Endothelial cell of umbilical vein (primary cell): ENCODE measurements at regions not wholly inside any gene's neighbourhood (a gene's known extent, or its start where the extent isn't known, plus 50 kb on each side); places are given as distances from the start of the nearest gene placed in this dataset.
A peak's percentile ranks its signal among the peaks of the same experiment; 100 is the strongest.
"Not testable (repeated sequence)": the region's sequence is repeated elsewhere in the genome, so short reads cannot be mapped to it uniquely, and the experiment has no call there.

ENCODE experiments used
- BruUV-seq: library from RNA; stranded (reverse); fragments of 400-500 nt; replicated peaks from 2 replicates; lab custom pipeline; 2021; lab: Mats Ljungman, UMichigan
- CTCF ChIA-PET: fragments of 300-600, 350-600 bp; sonication (Branson Sonifier 250); formaldehyde crosslinking; loops from one replicate; lab custom pipeline; 2021; ENCODE audit warnings: antibody characterized with exemption, inconsistent platforms; lab: Charles Lee
- POLR2A ChIA-PET: fragments of 300-600, 350-600 bp; sonication (Branson Sonifier 250); formaldehyde crosslinking; loops from one replicate; lab custom pipeline; 2021; ENCODE audit warnings: antibody characterized with exemption, inconsistent platforms; lab: Charles Lee
- DNase-seq: peaks from one replicate; pipeline ENCODE4 v3.0.0-alpha.2; 2011; ENCODE audit warnings: low read depth, low spot score
- FAIRE-seq: peaks from 2 replicates; lab custom pipeline; 2011; peaks lifted over from hg19 to GRCh38; lab: Jason Lieb, UNC
- H2AFZ ChIP-seq: 2 replicates; pipeline ENCODE4 v1.6.0; 2012; ENCODE audit warnings: low read depth, low read length, control low read depth, inconsistent platforms
- H3K27ac ChIP-seq: 2 replicates; pipeline ENCODE4 v1.5.1; 2011; ENCODE audit warnings: low read depth, mild to moderate bottlenecking, control low read depth, low read length, moderate library complexity; ENCODE audit not compliant: insufficient read depth
- H3K27me3 ChIP-seq, 2 experiments: 2 replicates each; pipeline versions ENCODE4 v1.6.0 to v1.6.1; 2011; ENCODE audit warnings: low read length in 2 of 2, mixed read lengths in 1 of 2; ENCODE audit not compliant: control insufficient read depth in 2 of 2, insufficient read depth in 2 of 2
- H3K36me3 ChIP-seq, 2 experiments: 2 replicates in 1 of 2; 3 replicates in 1 of 2; pipeline ENCODE4 v1.5.1; 2011; ENCODE audit warnings: low read length in 2 of 2, mild to moderate bottlenecking in 1 of 2, moderate library complexity in 1 of 2; ENCODE audit not compliant: control insufficient read depth in 2 of 2, insufficient read depth in 2 of 2; ENCODE audit errors: extremely low read depth in 1 of 2
- H3K4me1 ChIP-seq: 3 replicates; pipeline ENCODE4 v1.5.1; 2011; ENCODE audit warnings: mild to moderate bottlenecking, low read length; ENCODE audit not compliant: control insufficient read depth, insufficient read depth; ENCODE audit errors: extremely low read depth
- H3K4me2 ChIP-seq: 2 replicates; pipeline ENCODE4 v1.6.1; 2011; ENCODE audit warnings: low read length, control low read depth, mixed read lengths; ENCODE audit not compliant: insufficient read depth
- H3K4me3 ChIP-seq, 3 experiments: fragments of 200-600 bp in 1 of 3; sonication (generic), shearing (Covaris generic) in 1 of 3; replicated peaks in 1 of 3; 2 replicates each; pipeline ENCODE4 v1.5.1; 2011 to 2016; ENCODE audit warnings: control low read depth in 3 of 3, low read length in 3 of 3, mild to moderate bottlenecking in 2 of 3, inconsistent platforms in 1 of 3, low read depth in 1 of 3, moderate library complexity in 1 of 3; ENCODE audit not compliant: insufficient read depth in 1 of 3
- H3K79me2 ChIP-seq: 2 replicates; pipeline ENCODE4 v1.6.0; 2012; ENCODE audit warnings: low read length, inconsistent platforms; ENCODE audit not compliant: control insufficient read depth, insufficient read depth
- H3K9ac ChIP-seq: replicated peaks from 2 replicates; pipeline ENCODE3; 2011; ENCODE audit warnings: low read length, control low read depth; ENCODE audit not compliant: insufficient read depth; ENCODE audit errors: extremely low read depth
- H3K9me1 ChIP-seq: replicated peaks from 3 replicates; pipeline ENCODE4 v1.6.0; 2011; ENCODE audit warnings: mild to moderate bottlenecking, low read length; ENCODE audit not compliant: control insufficient read depth, insufficient read depth; ENCODE audit errors: extremely low read depth
- H3K9me3 ChIP-seq: replicated peaks from 2 replicates; pipeline ENCODE4 v1.5.1; 2012; ENCODE audit warnings: low read length, inconsistent platforms; ENCODE audit not compliant: control insufficient read depth, insufficient read depth
- H4K20me1 ChIP-seq: replicated peaks from 2 replicates; pipeline ENCODE3; 2011; ENCODE audit warnings: mild to moderate bottlenecking, low read length; ENCODE audit not compliant: control insufficient read depth, insufficient read depth; ENCODE audit errors: extremely low read depth
- EZH2 ChIP-seq: IDR thresholded peaks from 2 replicates; pipeline ENCODE4 v1.6.1; 2012; ENCODE audit warnings: borderline replicate concordance, low read depth, mild to moderate bottlenecking, moderate library complexity, low read length, inconsistent platforms; ENCODE audit not compliant: severe bottlenecking
- FOS ChIP-seq: IDR thresholded peaks from 2 replicates; pipeline ENCODE4 v1.6.1; 2011; ENCODE audit warnings: mild to moderate bottlenecking, low read length, moderate library complexity, borderline replicate concordance; ENCODE audit not compliant: insufficient read depth
- GATA2 ChIP-seq: IDR thresholded peaks from 2 replicates; pipeline ENCODE4 v1.7.0; 2011; ENCODE audit warnings: low read depth, mild to moderate bottlenecking, moderate library complexity, mixed read lengths, low read length; ENCODE audit not compliant: insufficient read length, insufficient read depth
- JUN ChIP-seq: IDR thresholded peaks from 2 replicates; pipeline ENCODE4 v1.6.1; 2011; ENCODE audit warnings: borderline replicate concordance, low read depth; ENCODE audit not compliant: insufficient read length, insufficient read depth
- MYC ChIP-seq: IDR thresholded peaks from one replicate; pipeline ENCODE4 v1.6.1; 2011; ENCODE audit warnings: mild to moderate bottlenecking, low read depth, low read length
- POLR2A ChIP-seq: IDR thresholded peaks from 2 replicates; pipeline ENCODE4 v1.6.1; 2012; ENCODE audit warnings: low read depth, mild to moderate bottlenecking, control low read depth, low read length
- POLR2AphosphoS5 ChIP-seq: IDR thresholded peaks from 2 replicates; pipeline ENCODE4 v1.6.1; 2012; ENCODE audit warnings: low read depth, mild to moderate bottlenecking, control low read depth, low read length, moderate library complexity; ENCODE audit not compliant: insufficient read depth
- dilution Hi-C: fragments of 300-500 bp; cut with MboI; formaldehyde crosslinking; loops from one replicate; pipeline ENCODE4 v1.15.0; 2019; ENCODE audit warnings: low sequenced_read_pairs; ENCODE audit not compliant: extremely low pct_ligation_motif_present
- intact Hi-C: fragments of 100-400 bp; cut with micrococcal nuclease; formaldehyde crosslinking; loops from one replicate; pipeline ENCODE4 v1.10.0; 2022
- TF ChIP-seq, protein P1 (sequence below), 2 donors: IDR thresholded peaks; 1 replicate in 1 of 2; 2 replicates in 1 of 2; pipeline ENCODE4 v1.5.1; 2011; ENCODE audit warnings: low read length in 2 of 2, mild to moderate bottlenecking in 2 of 2, moderate library complexity in 2 of 2, control low read depth in 1 of 2, inconsistent platforms in 1 of 2, low read depth in 1 of 2; ENCODE audit not compliant: insufficient read depth in 1 of 2; ENCODE audit errors: extremely low read depth in 1 of 2
- TF ChIP-seq, protein P2 (sequence below): IDR thresholded peaks from 2 replicates; pipeline ENCODE4 v1.6.1; 2011; ENCODE audit not compliant: insufficient read depth, insufficient read length

DNA sequence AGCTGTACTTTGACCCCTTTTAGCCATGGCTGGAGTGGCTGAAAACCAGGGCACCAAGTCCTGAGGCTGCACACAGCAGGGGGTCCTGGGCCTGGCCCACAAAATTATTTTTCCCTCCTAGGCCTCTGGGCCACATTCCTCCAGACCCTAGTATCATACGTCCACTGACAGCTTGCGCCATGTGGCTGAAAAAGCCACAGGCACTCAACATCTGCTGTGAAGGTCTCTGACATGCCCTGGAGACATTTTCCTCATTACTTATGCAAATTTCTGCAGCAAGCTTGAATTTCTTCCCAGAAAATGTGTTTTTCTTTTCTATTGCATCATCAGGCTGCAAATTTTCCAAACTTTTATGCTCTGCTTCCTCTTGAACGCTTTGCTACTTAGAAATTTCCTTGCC is 239.0 kb downstream of the SQOR start:
- no peak overlapping the region for H3K9ac ChIP-seq
- intact Hi-C loops (no loop called here), dilution Hi-C loops (no loop called here)
- H3K79me2 ChIP-seq = no peaks in the 10 kb centered on the region
- BruUV-seq = no TSS peak
- no peak overlapping the region for H3K4me3 ChIP-seq
- FAIRE-seq = no peak
- H3K4me2 ChIP-seq = no peak overlapping the region
- no peaks in the 10 kb centered on the region for H4K20me1 ChIP-seq
- DNase-seq = no peak
- H2AFZ ChIP-seq = no peak overlapping the region
- H3K27ac ChIP-seq = no peak overlapping the region
- CTCF ChIA-PET = no interaction called here
- no peaks in the 10 kb centered on the region for H3K27me3 ChIP-seq
- no peaks in the 10 kb centered on the region for H3K36me3 ChIP-seq
- TF ChIP-seq, protein P1, sequence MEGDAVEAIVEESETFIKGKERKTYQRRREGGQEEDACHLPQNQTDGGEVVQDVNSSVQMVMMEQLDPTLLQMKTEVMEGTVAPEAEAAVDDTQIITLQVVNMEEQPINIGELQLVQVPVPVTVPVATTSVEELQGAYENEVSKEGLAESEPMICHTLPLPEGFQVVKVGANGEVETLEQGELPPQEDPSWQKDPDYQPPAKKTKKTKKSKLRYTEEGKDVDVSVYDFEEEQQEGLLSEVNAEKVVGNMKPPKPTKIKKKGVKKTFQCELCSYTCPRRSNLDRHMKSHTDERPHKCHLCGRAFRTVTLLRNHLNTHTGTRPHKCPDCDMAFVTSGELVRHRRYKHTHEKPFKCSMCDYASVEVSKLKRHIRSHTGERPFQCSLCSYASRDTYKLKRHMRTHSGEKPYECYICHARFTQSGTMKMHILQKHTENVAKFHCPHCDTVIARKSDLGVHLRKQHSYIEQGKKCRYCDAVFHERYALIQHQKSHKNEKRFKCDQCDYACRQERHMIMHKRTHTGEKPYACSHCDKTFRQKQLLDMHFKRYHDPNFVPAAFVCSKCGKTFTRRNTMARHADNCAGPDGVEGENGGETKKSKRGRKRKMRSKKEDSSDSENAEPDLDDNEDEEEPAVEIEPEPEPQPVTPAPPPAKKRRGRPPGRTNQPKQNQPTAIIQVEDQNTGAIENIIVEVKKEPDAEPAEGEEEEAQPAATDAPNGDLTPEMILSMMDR (IDR thresholded peaks at IDR 0.05; ENCODE audit: extremely low read depth in 1 of 2, insufficient read depth in 1 of 2, low read depth in 1 of 2, low read length in 2 of 2) = no peak
- TF ChIP-seq JUN (no peak), GATA2 (no peak), POLR2AphosphoS5 (no peak), POLR2A (no peak), FOS (no peak), MYC (no peak), EZH2 (no peak)
- TF ChIP-seq, protein P2, sequence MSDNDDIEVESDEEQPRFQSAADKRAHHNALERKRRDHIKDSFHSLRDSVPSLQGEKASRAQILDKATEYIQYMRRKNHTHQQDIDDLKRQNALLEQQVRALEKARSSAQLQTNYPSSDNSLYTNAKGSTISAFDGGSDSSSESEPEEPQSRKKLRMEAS = no peak
- POLR2A ChIA-PET = no interaction called here
- H3K9me1 ChIP-seq = no peaks in the 10 kb centered on the region
- no peaks in the 10 kb centered on the region for H3K9me3 ChIP-seq
- no peaks in the 10 kb centered on the region for H3K4me1 ChIP-seq

DNA sequence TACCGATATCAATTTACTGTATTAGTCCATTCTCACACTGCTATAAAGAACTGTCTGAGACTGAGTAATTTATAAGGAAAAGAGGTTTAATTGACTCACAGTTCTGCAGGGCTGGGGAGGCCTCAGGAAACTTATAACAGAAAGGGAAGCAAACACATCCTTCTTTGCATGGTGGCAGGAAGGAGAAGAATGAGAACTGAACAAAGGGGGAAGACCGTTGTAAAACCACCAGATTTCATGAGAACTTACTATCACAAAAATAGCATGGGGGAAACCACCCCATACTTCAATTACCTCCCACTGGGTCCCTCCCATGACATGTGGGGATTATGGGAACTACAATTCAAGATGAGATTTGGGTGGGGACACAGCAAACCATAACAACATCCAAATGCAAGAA is 239.7 kb downstream of the SQOR start:
- H3K9ac ChIP-seq, CTCF ChIA-PET, H3K4me2 ChIP-seq, FAIRE-seq, intact Hi-C loops, H3K9me1 ChIP-seq, H3K9me3 ChIP-seq, H3K27ac ChIP-seq, BruUV-seq, H2AFZ ChIP-seq, POLR2A ChIA-PET, H3K36me3 ChIP-seq, H3K27me3 ChIP-seq, H3K79me2 ChIP-seq, H3K4me3 ChIP-seq, dilution Hi-C loops, H4K20me1 ChIP-seq, H3K4me1 ChIP-seq: not testable (repeated sequence)
- DNase-seq = peak; percentile 32
